ENCODE measurements at regions not wholly inside any gene's neighbourhood (a gene's known extent, or its start where the extent isn't known, plus 50 kb on each side); places are given as distances from the start of the nearest gene placed in this dataset.

- Histone ChIP-seq H3K4me2 (ENCODE audit: low read length) (no peak overlapping the region), H3K36me3 (ENCODE audit: insufficient read depth, low read length) (no peaks in the 10 kb centered on the region), H3K27ac (ENCODE audit: low read length) (no peak overlapping the region), H2AFZ (ENCODE audit: low read depth, low read length) (no peak overlapping the region), H3K79me2 (replicated peaks; ENCODE audit: insufficient read depth, low read length) (no peaks in the 10 kb centered on the region), H3K9ac (ENCODE audit: low read length) (no peak overlapping the region), H3K9me2 (ENCODE audit: insufficient read depth, low read length) (no peaks in the 10 kb centered on the region), H3K4me3 (ENCODE audit: low read length) (no peak overlapping the region), H3K27me3 (ENCODE audit: insufficient read depth, low read depth, low read length) (no peaks in the 10 kb centered on the region), H3K9me3 (ENCODE audit: low read length) (no peaks in the 10 kb centered on the region), H4K20me1 (ENCODE audit: insufficient read depth) (no peaks in the 10 kb centered on the region), H3F3A (ENCODE audit: insufficient read depth, low read length, poor library complexity, severe bottlenecking) (no peaks in the 10 kb centered on the region)
- no peak for TF ChIP-seq REST (IDR thresholded peaks at IDR 0.05; ENCODE audit: borderline replicate concordance)
- no peak for TF ChIP-seq TAF1 (IDR thresholded peaks at IDR 0.05; ENCODE audit: low read depth)
- no peak for TF ChIP-seq SMC3 (conservative IDR thresholded peaks at IDR 0.05; ENCODE audit: poor library complexity)
- TF ChIP-seq, protein P1, sequence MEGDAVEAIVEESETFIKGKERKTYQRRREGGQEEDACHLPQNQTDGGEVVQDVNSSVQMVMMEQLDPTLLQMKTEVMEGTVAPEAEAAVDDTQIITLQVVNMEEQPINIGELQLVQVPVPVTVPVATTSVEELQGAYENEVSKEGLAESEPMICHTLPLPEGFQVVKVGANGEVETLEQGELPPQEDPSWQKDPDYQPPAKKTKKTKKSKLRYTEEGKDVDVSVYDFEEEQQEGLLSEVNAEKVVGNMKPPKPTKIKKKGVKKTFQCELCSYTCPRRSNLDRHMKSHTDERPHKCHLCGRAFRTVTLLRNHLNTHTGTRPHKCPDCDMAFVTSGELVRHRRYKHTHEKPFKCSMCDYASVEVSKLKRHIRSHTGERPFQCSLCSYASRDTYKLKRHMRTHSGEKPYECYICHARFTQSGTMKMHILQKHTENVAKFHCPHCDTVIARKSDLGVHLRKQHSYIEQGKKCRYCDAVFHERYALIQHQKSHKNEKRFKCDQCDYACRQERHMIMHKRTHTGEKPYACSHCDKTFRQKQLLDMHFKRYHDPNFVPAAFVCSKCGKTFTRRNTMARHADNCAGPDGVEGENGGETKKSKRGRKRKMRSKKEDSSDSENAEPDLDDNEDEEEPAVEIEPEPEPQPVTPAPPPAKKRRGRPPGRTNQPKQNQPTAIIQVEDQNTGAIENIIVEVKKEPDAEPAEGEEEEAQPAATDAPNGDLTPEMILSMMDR (IDR thresholded peaks at IDR 0.05; ENCODE audit: poor library complexity, severe bottlenecking) = no peak
- TF ChIP-seq POLR2AphosphoS5 (IDR thresholded peaks at IDR 0.05) = no peak
- TF ChIP-seq MXI1 (conservative IDR thresholded peaks at IDR 0.05; ENCODE audit: poor library complexity, severe bottlenecking) = no peak
- TF ChIP-seq EP300 (conservative IDR thresholded peaks at IDR 0.05; ENCODE audit: poor library complexity, severe bottlenecking) = no peak
- TF ChIP-seq RAD21 (conservative IDR thresholded peaks at IDR 0.05) = no peak
- no peak for TF ChIP-seq EZH2 (IDR thresholded peaks at IDR 0.05; ENCODE audit: borderline replicate concordance, insufficient read depth, low read length, poor library complexity, severe bottlenecking)
These were observed 69.7 kb upstream of the INCENP start for GRCh38 chr11:62054081-62054480.

DNA sequence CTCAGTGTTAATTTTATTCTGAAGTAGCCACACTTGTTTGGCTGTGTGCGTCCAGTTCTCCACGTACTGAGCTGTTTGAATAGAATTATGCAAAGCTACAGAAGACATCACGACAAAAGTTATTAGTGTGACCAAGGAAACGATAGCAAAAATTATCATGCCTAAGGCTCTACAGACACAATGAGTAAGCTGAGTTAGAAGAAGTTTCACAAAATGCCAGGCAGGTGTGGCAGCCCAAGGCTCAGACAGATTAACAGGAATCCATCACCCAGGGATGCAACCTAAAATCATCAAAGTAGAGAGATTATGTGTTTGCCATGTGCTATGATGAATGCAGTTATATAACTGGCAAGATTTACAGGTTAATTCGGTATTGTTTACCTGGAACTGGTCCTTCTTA is 73.1 kb upstream of the INCENP start:
- Histone ChIP-seq H3K9me2 (ENCODE audit: insufficient read depth, low read length) (no peaks in the 10 kb centered on the region), H2AFZ (ENCODE audit: low read depth, low read length) (no peak overlapping the region), H3K4me2 (ENCODE audit: low read length) (no peak overlapping the region), H3K36me3 (ENCODE audit: insufficient read depth, low read length) (no peaks in the 10 kb centered on the region), H3K4me3 (ENCODE audit: low read length) (no peak overlapping the region), H3K9me3 (ENCODE audit: low read length) (no peaks in the 10 kb centered on the region), H3K79me2 (replicated peaks; ENCODE audit: insufficient read depth, low read length) (no peaks in the 10 kb centered on the region), H3F3A (ENCODE audit: insufficient read depth, low read length, poor library complexity, severe bottlenecking) (no peaks in the 10 kb centered on the region), H3K27me3 (ENCODE audit: insufficient read depth, low read depth, low read length) (no peaks in the 10 kb centered on the region), H4K20me1 (ENCODE audit: insufficient read depth) (no peaks in the 10 kb centered on the region), H3K27ac (ENCODE audit: low read length) (no peak overlapping the region), H3K9ac (ENCODE audit: low read length) (no peak overlapping the region)
- TF ChIP-seq POLR2AphosphoS5 (IDR thresholded peaks at IDR 0.05) = no peak
- TF ChIP-seq SMC3 (conservative IDR thresholded peaks at IDR 0.05; ENCODE audit: poor library complexity) = no peak
- TF ChIP-seq, protein P1 (IDR thresholded peaks at IDR 0.05; ENCODE audit: poor library complexity, severe bottlenecking) = no peak
- TF ChIP-seq REST (IDR thresholded peaks at IDR 0.05; ENCODE audit: borderline replicate concordance) = no peak
- no peak for TF ChIP-seq TAF1 (IDR thresholded peaks at IDR 0.05; ENCODE audit: low read depth)
- TF ChIP-seq MXI1 (conservative IDR thresholded peaks at IDR 0.05; ENCODE audit: poor library complexity, severe bottlenecking) = no peak
- TF ChIP-seq EZH2 (IDR thresholded peaks at IDR 0.05; ENCODE audit: borderline replicate concordance, insufficient read depth, low read length, poor library complexity, severe bottlenecking) = no peak
- TF ChIP-seq EP300 (conservative IDR thresholded peaks at IDR 0.05; ENCODE audit: poor library complexity, severe bottlenecking) = no peak
- TF ChIP-seq RAD21 (conservative IDR thresholded peaks at IDR 0.05) = no peak

All from neural cell (in vitro differentiated cells).